GM12864 (cell line): ENCODE measurements at regions not wholly inside any gene's neighbourhood (a gene's known extent, or its start where the extent isn't known, plus 50 kb on each side); places are given as distances from the start of the nearest gene placed in this dataset.
A peak's percentile ranks its signal among the peaks of the same experiment; 100 is the strongest.

Experiments used
- DNase-seq: peaks from one replicate; pipeline ENCODE4 v3.0.0-alpha.2; 2011; ENCODE audit warnings: low read depth
- H3K4me3 ChIP-seq: 2 replicates; pipeline ENCODE4 v1.5.1; 2011; ENCODE audit warnings: mild to moderate bottlenecking, low read depth, low read length, control low read depth
- TF ChIP-seq, protein P1 (sequence below): IDR thresholded peaks from 2 replicates; pipeline ENCODE4 v1.5.1; 2011; ENCODE audit warnings: low read depth, mild to moderate bottlenecking, moderate library complexity, low read length, control low read depth, inconsistent platforms; ENCODE audit errors: missing control alignments

- TF ChIP-seq, protein P1, sequence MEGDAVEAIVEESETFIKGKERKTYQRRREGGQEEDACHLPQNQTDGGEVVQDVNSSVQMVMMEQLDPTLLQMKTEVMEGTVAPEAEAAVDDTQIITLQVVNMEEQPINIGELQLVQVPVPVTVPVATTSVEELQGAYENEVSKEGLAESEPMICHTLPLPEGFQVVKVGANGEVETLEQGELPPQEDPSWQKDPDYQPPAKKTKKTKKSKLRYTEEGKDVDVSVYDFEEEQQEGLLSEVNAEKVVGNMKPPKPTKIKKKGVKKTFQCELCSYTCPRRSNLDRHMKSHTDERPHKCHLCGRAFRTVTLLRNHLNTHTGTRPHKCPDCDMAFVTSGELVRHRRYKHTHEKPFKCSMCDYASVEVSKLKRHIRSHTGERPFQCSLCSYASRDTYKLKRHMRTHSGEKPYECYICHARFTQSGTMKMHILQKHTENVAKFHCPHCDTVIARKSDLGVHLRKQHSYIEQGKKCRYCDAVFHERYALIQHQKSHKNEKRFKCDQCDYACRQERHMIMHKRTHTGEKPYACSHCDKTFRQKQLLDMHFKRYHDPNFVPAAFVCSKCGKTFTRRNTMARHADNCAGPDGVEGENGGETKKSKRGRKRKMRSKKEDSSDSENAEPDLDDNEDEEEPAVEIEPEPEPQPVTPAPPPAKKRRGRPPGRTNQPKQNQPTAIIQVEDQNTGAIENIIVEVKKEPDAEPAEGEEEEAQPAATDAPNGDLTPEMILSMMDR = no peak
- no peak for DNase-seq
These were observed 211.9 kb upstream of the SLC10A2 start for GRCh38 chr13:103277959-103278694.

DNA sequence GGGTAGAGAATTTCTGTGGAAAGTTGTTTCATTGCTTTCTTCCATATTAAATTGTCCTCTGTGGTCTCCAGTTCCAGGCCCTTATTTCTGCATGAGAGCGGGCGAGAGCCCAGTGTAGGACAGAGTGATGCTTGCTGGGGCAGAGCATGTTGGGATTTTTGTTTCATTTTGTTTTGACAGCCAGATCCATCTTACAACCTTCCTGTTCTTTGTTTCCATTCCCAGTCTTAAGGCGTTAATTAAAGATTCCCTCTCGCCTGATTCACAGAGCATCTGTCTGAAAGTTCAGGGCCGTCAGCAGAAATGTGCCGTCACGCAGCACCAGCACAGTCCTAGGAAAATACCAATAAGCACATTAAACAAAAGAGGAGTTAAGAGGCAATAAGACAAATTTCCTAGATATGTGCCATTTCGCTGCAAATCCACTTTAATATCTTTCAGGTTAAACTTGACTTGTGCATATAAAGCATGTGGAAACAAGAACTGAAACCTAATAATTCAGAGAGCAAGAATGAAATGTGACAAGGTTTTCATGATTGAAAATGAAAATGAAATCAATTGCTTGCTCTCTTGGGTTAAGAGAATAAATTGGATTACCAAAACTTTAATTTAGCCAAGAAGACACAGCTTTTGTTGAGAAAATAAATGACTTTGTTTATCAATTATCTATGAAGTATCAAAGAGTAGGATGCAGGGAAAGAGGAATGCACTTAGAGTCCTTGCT lies 210.7 kb upstream of the SLC10A2 start:
- TF ChIP-seq, protein P1 = no peak
- DNase-seq = peak; percentile 29
- no peak overlapping the region for H3K4me3 ChIP-seq

More at GRCh38 chr13:103277959-103278694, 211.9 kb upstream of the SLC10A2 start:
- H3K4me3 ChIP-seq = no peak overlapping the region

- H3K4me3 ChIP-seq = no peak overlapping the region
- TF ChIP-seq, protein P1 = no peak
- DNase-seq = no peak
These were observed 209.5 kb upstream of the SLC10A2 start for GRCh38 chr13:103275722-103276121.

GRCh38 chr13:103275081-103275480 lies 208.9 kb upstream of the SLC10A2 start:
- no peak overlapping the region for H3K4me3 ChIP-seq
- TF ChIP-seq, protein P1 = no peak
- DNase-seq = no peak

GRCh38 chr13:103273825-103274224 lies 207.6 kb upstream of the SLC10A2 start:
- H3K4me3 ChIP-seq = no peak overlapping the region
- TF ChIP-seq, protein P1 = no peak
- DNase-seq = no peak

DNA sequence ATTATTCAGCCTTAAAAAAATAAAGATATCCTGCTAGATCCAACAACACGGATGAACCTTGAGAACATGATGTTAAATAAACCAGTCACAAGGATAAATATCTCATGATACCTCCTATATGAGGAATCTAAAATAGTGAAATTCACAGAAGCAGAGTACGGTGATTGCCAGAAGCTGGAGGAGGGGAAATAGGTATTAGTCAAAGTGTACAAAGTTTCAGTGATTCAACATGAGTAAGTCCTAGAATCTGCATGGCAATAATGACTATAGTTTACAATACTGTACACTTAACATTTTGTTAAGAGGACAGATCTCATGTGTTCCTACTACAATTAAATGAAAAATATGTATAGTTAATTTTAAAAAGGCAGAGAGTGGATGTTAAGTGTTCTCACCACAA lies 206.6 kb upstream of the SLC10A2 start:
- DNase-seq = no peak
- TF ChIP-seq, protein P1 = no peak
- H3K4me3 ChIP-seq = no peak overlapping the region
